Heart left ventricle (tissue), 16 donors: ENCODE measurements at regions not wholly inside any gene's neighbourhood (a gene's known extent, or its start where the extent isn't known, plus 50 kb on each side); places are given as distances from the start of the nearest gene placed in this dataset.

ENCODE experiments used
- ATAC-seq, 4 donors: fragments of 200-7000 bp; cut with Tn5 transposase; one replicate each; pipeline ENCODE4 v1.9.1; 2020 to 2022; ENCODE audit warnings: moderate library complexity in 4 of 4, mild to moderate bottlenecking in 3 of 4, moderate number of reproducible peaks in 1 of 4
- DNase-seq, 5 donors: peaks; one replicate each; pipeline ENCODE4 v3.0.0-alpha.2; 2020
- H3K27ac ChIP-seq, 12 donors: fragments of 200-600 bp; sonication (generic) in 4 of 12; one replicate each; pipeline versions ENCODE4 v1.5.0 to v1.8.0; 2016 to 2022; ENCODE audit warnings: mild to moderate bottlenecking in 2 of 12
- H3K27me3 ChIP-seq, 9 donors: fragments of 200-600 bp; sonication (generic) in 2 of 9; one replicate each; pipeline versions ENCODE4 v1.5.1 to v1.8.0; 2016 to 2022; ENCODE audit warnings: mild to moderate bottlenecking in 3 of 9
- H3K36me3 ChIP-seq, 9 donors: fragments of 200-600 bp; sonication (generic) in 2 of 9; one replicate each; pipeline versions ENCODE4 v1.5.0 to v1.8.0; 2018 to 2022; ENCODE audit warnings: mild to moderate bottlenecking in 2 of 9
- H3K4me1 ChIP-seq, 12 donors: fragments of 200-600 bp; sonication (generic) in 4 of 12; one replicate each; pipeline versions ENCODE4 v1.5.0 to v1.8.0; 2016 to 2022; ENCODE audit warnings: mild to moderate bottlenecking in 3 of 12
- H3K4me3 ChIP-seq, 12 donors: fragments of 200-600 bp; sonication (generic) in 4 of 12; one replicate each; pipeline versions ENCODE4 v1.5.0 to v1.8.0; 2017 to 2022; ENCODE audit warnings: mild to moderate bottlenecking in 9 of 12, moderate library complexity in 4 of 12
- H3K9me3 ChIP-seq, 12 donors: fragments of 200-600 bp; sonication (generic) in 4 of 12; one replicate each; pipeline versions ENCODE4 v1.5.0 to v1.8.0; 2016 to 2022; ENCODE audit warnings: mild to moderate bottlenecking in 1 of 12
- POLR2A ChIP-seq, 2 donors: fragments of 450-650 bp; IDR thresholded peaks; one replicate each; pipeline ENCODE4 v1.6.1; 2017; ENCODE audit warnings: antibody characterized with exemption in 2 of 2, mild to moderate bottlenecking in 2 of 2, moderate library complexity in 2 of 2
- WGBS, 4 donors: extraction: QIAGEN DNeasy Blood & Tissue Kit in 2 of 4; methylation state at CpG; one replicate each; pipeline versions ENCODE4 v1.1.5 to v1.1.7; 2013 to 2018; 5-methylcytosine and 5-hydroxymethylcytosine counted together
- intact Hi-C, 10 donors: fragments of 100-400 bp; cut with DNase I; formaldehyde crosslinking; loops; one replicate each; pipeline versions ENCODE4 v1.11.1 to v1.14.2; 2022
- TF ChIP-seq, protein P1 (sequence below), 12 donors: fragments of 200-600 bp; sonication (generic) in 4 of 12; IDR thresholded peaks; one replicate each; pipeline versions ENCODE4 v1.5.0 to v1.8.0; 2018 to 2022; ENCODE audit warnings: antibody characterized with exemption in 12 of 12, mild to moderate bottlenecking in 5 of 12
- donor health status: ischemic (EF 13 %, LVEDD 7.1; RV severe dilation, severe dysfunction).
- donor health status: healthy with polysubstance abuse.
- donor health status: DM: no; HTN: yes; CAD: no.
- donor health status: DM: no; HTN: no; CAD: no.
- donor health status: ischemic (EF 25% LVEDD 6.9; RV normal size, moderate dysfunction).
- donor health status: ischemic (EF 25% LVEDD 5.7; RV mildly dilated, moderate dysfunction).
- donor health status: healthy.
- donor health status: DM: yes; HTN: yes; CAD: no.
- donor health status: ischemic (EF 35%, LVEDD 5.7; RV mildly dilated, moderate dysfunction).
- donor health status: nonischemic (EF 11% LVEDD 7.7; RV severe dilation, severe dysfunction).
- donor health status: DM: yes; HTN: yes; CAD: no.
- donor health status: PGD.
- donor health status: ischemic (EF 29% LVEDD 5.4; RV normal size, mild dysfunction).
- donor health status: nonischemic (EF 23%, LVEDD 6.1; RV moderate dilation, normal function).

DNA sequence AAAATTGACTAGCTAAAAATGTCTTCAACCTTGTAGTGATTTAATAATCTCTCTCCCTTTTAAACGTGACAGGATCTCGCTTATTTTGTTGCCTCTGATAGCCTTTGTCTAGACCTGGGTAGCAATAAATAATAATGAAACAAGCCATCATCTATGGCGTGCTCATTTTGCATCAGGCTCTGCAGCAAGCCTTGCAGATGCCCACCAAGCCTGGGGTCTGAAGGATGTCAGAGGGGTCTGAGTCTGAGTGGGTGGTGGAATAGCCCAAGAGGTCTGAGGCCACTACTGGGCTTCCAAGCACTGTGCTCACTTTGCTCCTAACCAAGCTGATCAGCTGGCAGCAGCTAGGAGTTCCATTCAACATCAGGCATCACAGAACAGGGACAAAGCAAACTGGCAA, 109.4 kb downstream of the GYPC start:
- H3K36me3 ChIP-seq: no peaks in the 10 kb centered on the region
- TF ChIP-seq, protein P1, sequence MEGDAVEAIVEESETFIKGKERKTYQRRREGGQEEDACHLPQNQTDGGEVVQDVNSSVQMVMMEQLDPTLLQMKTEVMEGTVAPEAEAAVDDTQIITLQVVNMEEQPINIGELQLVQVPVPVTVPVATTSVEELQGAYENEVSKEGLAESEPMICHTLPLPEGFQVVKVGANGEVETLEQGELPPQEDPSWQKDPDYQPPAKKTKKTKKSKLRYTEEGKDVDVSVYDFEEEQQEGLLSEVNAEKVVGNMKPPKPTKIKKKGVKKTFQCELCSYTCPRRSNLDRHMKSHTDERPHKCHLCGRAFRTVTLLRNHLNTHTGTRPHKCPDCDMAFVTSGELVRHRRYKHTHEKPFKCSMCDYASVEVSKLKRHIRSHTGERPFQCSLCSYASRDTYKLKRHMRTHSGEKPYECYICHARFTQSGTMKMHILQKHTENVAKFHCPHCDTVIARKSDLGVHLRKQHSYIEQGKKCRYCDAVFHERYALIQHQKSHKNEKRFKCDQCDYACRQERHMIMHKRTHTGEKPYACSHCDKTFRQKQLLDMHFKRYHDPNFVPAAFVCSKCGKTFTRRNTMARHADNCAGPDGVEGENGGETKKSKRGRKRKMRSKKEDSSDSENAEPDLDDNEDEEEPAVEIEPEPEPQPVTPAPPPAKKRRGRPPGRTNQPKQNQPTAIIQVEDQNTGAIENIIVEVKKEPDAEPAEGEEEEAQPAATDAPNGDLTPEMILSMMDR (IDR thresholded peaks at IDR 0.05): no peak
- TF ChIP-seq POLR2A (IDR thresholded peaks at IDR 0.05): no peak
- ATAC-seq (no peak), DNase-seq (no peak)
- no peak overlapping the region for H3K27ac ChIP-seq
- no peaks in the 10 kb centered on the region for H3K4me1 ChIP-seq
- intact Hi-C loops: no loop called here
- no peaks in the 10 kb centered on the region for H3K27me3 ChIP-seq
- H3K9me3 ChIP-seq: no peaks in the 10 kb centered on the region
- 85 to 90% (median 88%) methylated on average over 3 of the region's 3 CpGs for WGBS, 4 donors
- H3K4me3 ChIP-seq: no peak overlapping the region

GRCh38 chr2:126766295-126766968, 110.5 kb downstream of the GYPC start:
- Histone ChIP-seq H3K9me3 (no peaks in the 10 kb centered on the region), H3K4me3 (no peak overlapping the region), H3K4me1 (no peaks in the 10 kb centered on the region), H3K27me3 (no peaks in the 10 kb centered on the region), H3K36me3 (no peaks in the 10 kb centered on the region), H3K27ac (no peak overlapping the region)
- TF ChIP-seq POLR2A (IDR thresholded peaks at IDR 0.05): no peak
- TF ChIP-seq, protein P1 (IDR thresholded peaks at IDR 0.05): no peak
- 69 to 81% (median 78%) methylated on average over 6 to 7 of the region's 7 CpGs for WGBS, 4 donors
- ATAC-seq: no peak
- no peak for DNase-seq
- intact Hi-C loops: no loop called here

DNA sequence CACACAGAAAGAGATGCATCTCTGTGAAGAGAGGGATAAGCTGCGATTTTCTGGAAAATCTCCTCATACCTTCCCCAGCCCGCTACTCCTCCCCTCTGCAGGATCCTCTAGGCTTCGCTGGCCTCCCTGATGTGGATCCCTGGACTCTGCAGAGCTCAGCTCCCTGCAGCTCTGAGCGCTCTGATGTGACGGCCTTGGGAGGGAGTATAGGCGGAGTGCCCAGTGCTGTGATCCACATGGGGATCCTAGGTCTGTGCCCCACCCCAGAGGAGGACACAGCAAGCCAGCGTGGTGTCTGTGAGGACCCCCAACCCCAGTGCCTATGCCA, 111.0 kb downstream of the GYPC start:
- DNase-seq (no peak), ATAC-seq (no peak)
- no peaks in the 10 kb centered on the region for H3K36me3 ChIP-seq
- H3K4me3 ChIP-seq: no peak overlapping the region
- no peaks in the 10 kb centered on the region for H3K27me3 ChIP-seq
- H3K27ac ChIP-seq: no peak overlapping the region
- 83 to 90% (median 86%) methylated on average over 7 of the region's 7 CpGs for WGBS, 4 donors
- H3K9me3 ChIP-seq: no peaks in the 10 kb centered on the region
- H3K4me1 ChIP-seq: no peaks in the 10 kb centered on the region
- intact Hi-C loops: no loop called here
- TF ChIP-seq POLR2A (IDR thresholded peaks at IDR 0.05): no peak
- TF ChIP-seq, protein P1 (IDR thresholded peaks at IDR 0.05): no peak

GRCh38 chr2:126769118-126769517, 113.2 kb downstream of the GYPC start:
- Histone ChIP-seq H3K4me1 (no peaks in the 10 kb centered on the region), H3K4me3 (no peak overlapping the region), H3K9me3 (no peaks in the 10 kb centered on the region), H3K27ac (no peak overlapping the region), H3K27me3 (no peaks in the 10 kb centered on the region), H3K36me3 (no peaks in the 10 kb centered on the region)
- DNase-seq (no peak), ATAC-seq (no peak)
- TF ChIP-seq POLR2A (IDR thresholded peaks at IDR 0.05): no peak
- TF ChIP-seq, protein P1 (IDR thresholded peaks at IDR 0.05): no peak
- WGBS, 4 donors: 75 to 92% (median 88%) methylated on average over 3 of the region's 3 CpGs
- intact Hi-C loops: no loop called here
